ENCODE measurements at regions not wholly inside any gene's neighbourhood (a gene's known extent, or its start where the extent isn't known, plus 50 kb on each side); places are given as distances from the start of the nearest gene placed in this dataset.

DNA sequence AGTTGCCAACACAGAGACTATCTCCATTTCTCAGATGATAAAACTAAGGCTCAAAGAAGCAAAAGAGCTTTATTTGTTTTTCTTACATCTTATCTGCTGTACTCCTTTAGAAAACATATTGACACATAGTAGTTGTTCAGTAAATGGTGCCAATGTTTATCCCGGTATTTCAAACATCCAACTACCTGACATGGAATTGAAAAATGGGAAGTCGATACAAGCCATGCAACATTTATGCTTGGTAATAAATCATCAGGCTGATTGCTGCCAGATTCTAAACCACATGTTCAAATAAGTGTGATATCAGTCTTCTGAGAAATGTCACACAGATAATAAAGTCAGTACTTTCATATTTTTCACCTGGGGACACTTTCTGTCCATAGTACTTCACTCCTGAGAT lies 65.8 kb upstream of the C10orf120 start:
- no peak for TF ChIP-seq ZNF70 (CRISPR knock-in tag; IDR thresholded peaks at IDR 0.05)
- no peak for TF ChIP-seq ZC3H10 (CRISPR knock-in tag; IDR thresholded peaks at IDR 0.05)
- TF ChIP-seq GLIS3 (CRISPR knock-in tag; IDR thresholded peaks at IDR 0.05): no peak
- TF ChIP-seq, protein P1, sequence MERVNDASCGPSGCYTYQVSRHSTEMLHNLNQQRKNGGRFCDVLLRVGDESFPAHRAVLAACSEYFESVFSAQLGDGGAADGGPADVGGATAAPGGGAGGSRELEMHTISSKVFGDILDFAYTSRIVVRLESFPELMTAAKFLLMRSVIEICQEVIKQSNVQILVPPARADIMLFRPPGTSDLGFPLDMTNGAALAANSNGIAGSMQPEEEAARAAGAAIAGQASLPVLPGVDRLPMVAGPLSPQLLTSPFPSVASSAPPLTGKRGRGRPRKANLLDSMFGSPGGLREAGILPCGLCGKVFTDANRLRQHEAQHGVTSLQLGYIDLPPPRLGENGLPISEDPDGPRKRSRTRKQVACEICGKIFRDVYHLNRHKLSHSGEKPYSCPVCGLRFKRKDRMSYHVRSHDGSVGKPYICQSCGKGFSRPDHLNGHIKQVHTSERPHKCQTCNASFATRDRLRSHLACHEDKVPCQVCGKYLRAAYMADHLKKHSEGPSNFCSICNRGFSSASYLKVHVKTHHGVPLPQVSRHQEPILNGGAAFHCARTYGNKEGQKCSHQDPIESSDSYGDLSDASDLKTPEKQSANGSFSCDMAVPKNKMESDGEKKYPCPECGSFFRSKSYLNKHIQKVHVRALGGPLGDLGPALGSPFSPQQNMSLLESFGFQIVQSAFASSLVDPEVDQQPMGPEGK (CRISPR knock-in tag; IDR thresholded peaks at IDR 0.05; ENCODE audit: borderline replicate concordance): no peak

Data from SK-N-SH treated with all-trans-retinoic acid at 6 μM for 48 hours (cell line).